Trophoblast cell (in vitro differentiated cells and primary cell): ENCODE measurements at regions not wholly inside any gene's neighbourhood (a gene's known extent, or its start where the extent isn't known, plus 50 kb on each side); places are given as distances from the start of the nearest gene placed in this dataset.
"Not testable (repeated sequence)": the region's sequence is repeated elsewhere in the genome, so short reads cannot be mapped to it uniquely, and the experiment has no call there.

Source experiments
- DNase-seq, 2 donors: peaks; one replicate each; pipeline ENCODE4 v3.0.0-alpha.2; 2016
- H2AFZ ChIP-seq: 2 replicates; pipeline ENCODE4 v1.6.1; 2013; ENCODE audit warnings: low read length, moderate library complexity, mild to moderate bottlenecking; ENCODE audit not compliant: insufficient read depth, poor library complexity
- H2AK5ac ChIP-seq: 2 replicates; pipeline ENCODE4 v1.6.1; 2013; ENCODE audit warnings: mild to moderate bottlenecking, low read length
- H2BK120ac ChIP-seq: 2 replicates; pipeline ENCODE4 v1.6.1; 2013; ENCODE audit warnings: low read length, mild to moderate bottlenecking, moderate library complexity; ENCODE audit not compliant: insufficient read depth, poor library complexity
- H2BK12ac ChIP-seq: 2 replicates; pipeline ENCODE4 v1.6.1; 2013; ENCODE audit warnings: mild to moderate bottlenecking, low read length, moderate library complexity
- H2BK5ac ChIP-seq: 2 replicates; pipeline ENCODE4 v1.6.1; 2013; ENCODE audit warnings: low read length, low read depth, moderate library complexity, mild to moderate bottlenecking; ENCODE audit not compliant: poor library complexity
- H3K14ac ChIP-seq: 2 replicates; pipeline ENCODE4 v1.6.1; 2013; ENCODE audit warnings: mild to moderate bottlenecking, low read length
- H3K18ac ChIP-seq: 2 replicates; pipeline ENCODE4 v1.6.1; 2013; ENCODE audit warnings: mild to moderate bottlenecking, low read length
- H3K23ac ChIP-seq: 2 replicates; pipeline ENCODE4 v1.6.1; 2013; ENCODE audit warnings: low read length
- H3K27ac ChIP-seq: 2 replicates; pipeline ENCODE4 v1.5.1; 2013; ENCODE audit warnings: low read depth, mild to moderate bottlenecking, inconsistent platforms, low read length, moderate library complexity
- H3K27me3 ChIP-seq: 2 replicates; pipeline ENCODE4 v1.6.1; 2013; ENCODE audit warnings: inconsistent platforms, mild to moderate bottlenecking, low read length, moderate library complexity; ENCODE audit not compliant: insufficient read depth
- H3K36me3 ChIP-seq, 2 experiments: 1 replicate in 1 of 2; 2 replicates in 1 of 2; pipeline ENCODE4 v1.6.1; 2013; ENCODE audit warnings: low read length in 2 of 2, mild to moderate bottlenecking in 2 of 2, moderate library complexity in 1 of 2; ENCODE audit not compliant: insufficient read depth in 2 of 2, control insufficient read depth in 1 of 2
- H3K4ac ChIP-seq: 2 replicates; pipeline ENCODE4 v1.6.1; 2013; ENCODE audit warnings: low read depth, mild to moderate bottlenecking, low read length, moderate library complexity
- H3K4me1 ChIP-seq, 2 experiments: 1 replicate in 1 of 2; 2 replicates in 1 of 2; pipeline ENCODE4 v1.6.1; 2013; ENCODE audit warnings: low read length in 2 of 2, mild to moderate bottlenecking in 2 of 2, moderate library complexity in 1 of 2; ENCODE audit not compliant: insufficient read depth in 2 of 2, control insufficient read depth in 1 of 2
- H3K4me2 ChIP-seq: 2 replicates; pipeline ENCODE4 v1.6.1; 2013; ENCODE audit warnings: inconsistent platforms, mild to moderate bottlenecking, low read length, moderate library complexity
- H3K4me3 ChIP-seq: 2 replicates; pipeline ENCODE4 v1.5.1; 2013; ENCODE audit warnings: mild to moderate bottlenecking, low read depth, low read length, inconsistent platforms
- H3K79me1 ChIP-seq: one replicate; pipeline ENCODE4 v1.6.1; 2013; ENCODE audit warnings: low read length
- H3K79me2 ChIP-seq: 2 replicates; pipeline ENCODE4 v1.6.1; 2013; ENCODE audit warnings: low read length, mild to moderate bottlenecking; ENCODE audit not compliant: control insufficient read depth, insufficient read depth, poor library complexity
- H3K9ac ChIP-seq: 2 replicates; pipeline ENCODE4 v1.6.1; 2013; ENCODE audit warnings: mild to moderate bottlenecking, low read length
- H3K9me3 ChIP-seq: 2 replicates; pipeline ENCODE4 v1.6.1; 2013; ENCODE audit warnings: low read depth, mild to moderate bottlenecking, control low read depth, inconsistent platforms, low read length; ENCODE audit not compliant: insufficient read depth
- H4K12ac ChIP-seq: 2 replicates; pipeline ENCODE4 v1.6.1; 2013; ENCODE audit warnings: low read depth, mild to moderate bottlenecking, low read length, moderate library complexity
- H4K8ac ChIP-seq: 2 replicates; pipeline ENCODE4 v1.6.1; 2013; ENCODE audit warnings: low read depth, mild to moderate bottlenecking, low read length, moderate library complexity
- H4K91ac ChIP-seq: one replicate; pipeline ENCODE4 v1.6.1; 2013; ENCODE audit warnings: low read depth, mild to moderate bottlenecking, low read length, moderate library complexity
- whole genome bisulfite sequencing: extraction: QIAGEN DNeasy Blood & Tissue Kit; methylation state at CpG from one replicate; pipeline ENCODE4 v1.1.7; 2013; ENCODE audit warnings: missing lambda C conversion rate; ENCODE audit not compliant: insufficient read length, insufficient coverage; ENCODE audit errors: extremely low coverage; 5-methylcytosine and 5-hydroxymethylcytosine counted together

- Histone ChIP-seq H2BK12ac (no peak overlapping the region), H3K4me3 (peak overlapping the region; percentile 26), H3K9me3 (peaks cover 10% of the 10 kb centered on the region), H4K8ac (no peak overlapping the region), H3K27ac (no peak overlapping the region), H2AK5ac (no peak overlapping the region), H2BK5ac (no peak overlapping the region), H2BK120ac (no peak overlapping the region), H3K18ac (no peak overlapping the region), H3K4me1 (no peaks in the 10 kb centered on the region), H3K14ac (no peak overlapping the region), H2AFZ (no peak overlapping the region), H3K36me3 (no peaks in the 10 kb centered on the region), H4K12ac (no peak overlapping the region), H4K91ac (no peak overlapping the region), H3K23ac (no peak overlapping the region), H3K4ac (no peak overlapping the region), H3K9ac (no peak overlapping the region), H3K27me3 (no peaks in the 10 kb centered on the region), H3K4me2 (no peak overlapping the region), H3K79me2 (no peaks in the 10 kb centered on the region), H3K79me1 (no peaks in the 10 kb centered on the region)
- DNase-seq = no peak
- no CpG with 5 or more reads among the region's 13 CpGs for WGBS
These were observed 103.5 kb downstream of the NPIPB11 start for GRCh38 chr16:29302976-29303375.

GRCh38 chr16:29302433-29302832 is 104.1 kb downstream of the NPIPB11 start:
- not testable (repeated sequence) for H3K14ac ChIP-seq, H3K9ac ChIP-seq, H3K27me3 ChIP-seq, H3K36me3 ChIP-seq, H2BK5ac ChIP-seq, H3K79me2 ChIP-seq, H3K4me1 ChIP-seq, H2BK12ac ChIP-seq, H4K8ac ChIP-seq, H4K91ac ChIP-seq, H3K4me2 ChIP-seq, H3K18ac ChIP-seq, H3K79me1 ChIP-seq, H3K27ac ChIP-seq, H3K4ac ChIP-seq, DNase-seq, H2BK120ac ChIP-seq, H3K23ac ChIP-seq, H3K4me3 ChIP-seq, H2AK5ac ChIP-seq, H4K12ac ChIP-seq, H2AFZ ChIP-seq, H3K9me3 ChIP-seq
- no CpG with 5 or more reads among the region's 20 CpGs for WGBS

- H3K79me1 ChIP-seq, H4K8ac ChIP-seq, H3K4me3 ChIP-seq, H2BK12ac ChIP-seq, DNase-seq, H3K23ac ChIP-seq, H2BK5ac ChIP-seq, H3K79me2 ChIP-seq, H3K14ac ChIP-seq, H2AK5ac ChIP-seq, H4K91ac ChIP-seq, H2AFZ ChIP-seq, H3K4me2 ChIP-seq, H3K4ac ChIP-seq, H3K4me1 ChIP-seq, H3K18ac ChIP-seq, H3K9me3 ChIP-seq, H3K27me3 ChIP-seq, H4K12ac ChIP-seq, H3K27ac ChIP-seq, H2BK120ac ChIP-seq, H3K9ac ChIP-seq, H3K36me3 ChIP-seq: not testable (repeated sequence)
- no CpG with 5 or more reads among the region's 15 CpGs for WGBS
These were observed 104.7 kb downstream of the NPIPB11 start for GRCh38 chr16:29301662-29302285.

- not testable (repeated sequence) for H3K79me1 ChIP-seq, H3K18ac ChIP-seq, H3K4me3 ChIP-seq, H3K27ac ChIP-seq, H2BK120ac ChIP-seq, H2AK5ac ChIP-seq, H3K23ac ChIP-seq, H2BK5ac ChIP-seq, H3K4ac ChIP-seq, H4K12ac ChIP-seq, H3K79me2 ChIP-seq, H3K9ac ChIP-seq, H3K27me3 ChIP-seq, H3K14ac ChIP-seq, H4K8ac ChIP-seq, H4K91ac ChIP-seq, H2BK12ac ChIP-seq, H2AFZ ChIP-seq, H3K4me1 ChIP-seq, H3K9me3 ChIP-seq, DNase-seq, H3K36me3 ChIP-seq, H3K4me2 ChIP-seq
- no CpG with 5 or more reads among the region's 29 CpGs for WGBS
These were observed 105.7 kb downstream of the NPIPB11 start for GRCh38 chr16:29300541-29301535.
